ENCODE measurements at regions not wholly inside any gene's neighbourhood (a gene's known extent, or its start where the extent isn't known, plus 50 kb on each side); places are given as distances from the start of the nearest gene placed in this dataset.

DNA sequence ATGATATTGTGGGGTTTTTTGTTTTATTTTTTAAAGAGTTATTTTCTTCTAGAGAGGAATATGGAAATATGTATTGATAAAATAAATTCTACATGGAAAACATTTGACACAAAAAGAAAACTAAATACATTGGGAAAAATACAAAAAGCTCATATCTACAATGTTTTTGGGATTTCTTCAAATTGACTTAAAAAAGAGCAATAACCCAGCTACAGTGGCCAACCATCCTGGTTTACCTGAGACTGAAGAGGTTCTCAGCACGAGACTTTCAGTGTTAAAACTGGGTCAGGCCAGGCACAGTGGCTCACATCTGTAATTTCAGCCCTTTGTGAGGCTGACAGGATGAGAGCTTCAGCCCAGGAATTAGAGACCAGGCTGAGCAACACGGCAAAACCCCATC, 56.7 kb upstream of the MYCN start:
- no peak for TF ChIP-seq CTCF (IDR thresholded peaks at IDR 0.05)
- H3K27me3 Mint-ChIP-seq, result no peaks in the 10 kb centered on the region
- no peak overlapping the region for H3K4me3 Mint-ChIP-seq
- ChIA-PET POLR2A (no interaction called here), CTCF (no interaction called here)
- intact Hi-C loops (cut with micrococcal nuclease), result no loop called here
- no peaks in the 10 kb centered on the region for H3K9me3 Mint-ChIP-seq
- DNase-seq (no peak), ATAC-seq (ENCODE audit: low read depth) (no peak)
- no peaks in the 10 kb centered on the region for H3K36me3 Mint-ChIP-seq (ENCODE audit: low read depth)
- no peak overlapping the region for H3K27ac Mint-ChIP-seq
- no peaks in the 10 kb centered on the region for H3K4me1 Mint-ChIP-seq

DNA sequence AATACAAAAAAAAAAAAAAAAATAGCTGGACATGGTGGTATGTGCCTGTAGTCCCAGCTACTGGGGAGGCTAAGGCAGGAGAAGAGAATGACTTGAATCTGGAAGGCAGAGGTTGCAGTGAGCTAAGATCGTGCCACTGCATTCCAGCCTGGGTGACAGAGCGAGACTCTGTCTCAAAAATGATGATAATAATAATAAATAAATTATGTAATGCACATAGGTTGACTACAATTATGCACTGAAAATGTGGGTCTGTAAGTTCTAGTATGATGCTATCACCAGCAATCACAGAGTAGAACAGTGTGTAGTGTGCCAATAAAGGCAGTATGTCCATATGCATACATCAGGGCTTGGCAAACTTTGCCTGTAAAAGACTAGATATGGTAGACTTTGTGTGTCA, 55.6 kb upstream of the MYCN start:
- Mint-ChIP-seq H3K27me3 (no peaks in the 10 kb centered on the region), H3K9me3 (no peaks in the 10 kb centered on the region), H3K27ac (no peak overlapping the region), H3K36me3 (ENCODE audit: low read depth) (no peaks in the 10 kb centered on the region), H3K4me3 (no peak overlapping the region), H3K4me1 (no peaks in the 10 kb centered on the region)
- no peak for DNase-seq
- intact Hi-C loops (cut with micrococcal nuclease), result no loop called here
- CTCF ChIA-PET, result no interaction called here
- POLR2A ChIA-PET, result no interaction called here
- ATAC-seq (ENCODE audit: low read depth), result no peak
- TF ChIP-seq CTCF (IDR thresholded peaks at IDR 0.05), result no peak

- Mint-ChIP-seq H3K27ac (no peak overlapping the region), H3K36me3 (ENCODE audit: low read depth) (no peaks in the 10 kb centered on the region), H3K9me3 (no peaks in the 10 kb centered on the region), H3K4me1 (no peaks in the 10 kb centered on the region), H3K4me3 (no peak overlapping the region), H3K27me3 (no peaks in the 10 kb centered on the region)
- intact Hi-C loops (cut with micrococcal nuclease), result no loop called here
- ChIA-PET POLR2A (no interaction called here), CTCF (no interaction called here)
- no peak for TF ChIP-seq CTCF (IDR thresholded peaks at IDR 0.05)
- DNase-seq (no peak), ATAC-seq (ENCODE audit: low read depth) (no peak)
Observed at GRCh38 chr2:15886231-15886630, 54.1 kb upstream of the MYCN start.

- Mint-ChIP-seq H3K36me3 (ENCODE audit: low read depth) (no peaks in the 10 kb centered on the region), H3K4me3 (no peak overlapping the region), H3K4me1 (no peaks in the 10 kb centered on the region), H3K9me3 (no peaks in the 10 kb centered on the region), H3K27ac (no peak overlapping the region), H3K27me3 (no peaks in the 10 kb centered on the region)
- no peak for TF ChIP-seq CTCF (IDR thresholded peaks at IDR 0.05)
- CTCF ChIA-PET, result no interaction called here
- intact Hi-C loops (cut with micrococcal nuclease), result no loop called here
- POLR2A ChIA-PET, result no interaction called here
- no peak for DNase-seq
- ATAC-seq (ENCODE audit: low read depth), result no peak
Observed at GRCh38 chr2:15889442-15890123, 50.8 kb upstream of the MYCN start.

DNA sequence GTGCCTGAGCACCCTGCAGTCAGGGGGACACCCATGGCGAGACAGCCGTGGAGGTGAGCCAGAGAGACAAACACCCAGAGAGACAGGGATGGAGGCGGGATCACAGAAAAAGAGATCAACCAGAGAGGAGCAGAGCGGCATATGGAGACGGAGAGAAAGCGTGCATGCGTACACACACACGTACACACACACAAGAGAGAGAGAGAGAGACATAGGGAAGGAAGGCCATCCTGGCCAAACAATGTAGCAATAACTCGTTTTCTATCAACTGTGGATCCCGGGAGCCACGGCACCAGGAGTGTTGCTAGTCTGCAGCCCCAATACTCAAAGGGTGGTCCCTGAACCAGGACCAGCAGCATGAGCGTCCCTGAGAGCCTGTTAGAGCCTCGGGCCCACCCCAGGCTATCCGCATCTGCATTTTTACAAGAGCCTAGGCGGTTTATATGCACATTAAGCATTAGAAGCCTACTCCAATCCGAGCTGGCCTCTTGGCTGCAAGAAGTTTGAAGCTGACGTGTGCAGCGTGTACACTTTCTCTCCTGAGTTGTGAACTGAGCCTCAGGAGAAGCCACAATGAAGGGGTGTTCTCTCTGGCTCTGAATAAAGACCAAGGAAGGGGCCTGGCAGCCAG, 50.1 kb upstream of the MYCN start:
- Mint-ChIP-seq H3K36me3 (ENCODE audit: low read depth) (no peaks in the 10 kb centered on the region), H3K4me3 (no peak overlapping the region), H3K27me3 (no peaks in the 10 kb centered on the region), H3K9me3 (no peaks in the 10 kb centered on the region), H3K27ac (no peak overlapping the region), H3K4me1 (no peaks in the 10 kb centered on the region)
- intact Hi-C loops (cut with micrococcal nuclease), result no loop called here
- no peak for TF ChIP-seq CTCF (IDR thresholded peaks at IDR 0.05)
- POLR2A ChIA-PET, result no interaction called here
- ATAC-seq (ENCODE audit: low read depth), result no peak
- CTCF ChIA-PET, result no interaction called here
- DNase-seq, result no peak

Data from activated B cell treated with CpG ODN at 0.5 μM for 24 hours (primary cell).